Loucy (cell line): ENCODE measurements at regions not wholly inside any gene's neighbourhood (a gene's known extent, or its start where the extent isn't known, plus 50 kb on each side); places are given as distances from the start of the nearest gene placed in this dataset.

ENCODE experiments used
- H2AFZ ChIP-seq: fragments of 200-600 bp; sonication (generic); 2 replicates; pipeline ENCODE4 v1.6.0; 2016; ENCODE audit warnings: antibody characterized with exemption, mild to moderate bottlenecking, low read length, moderate library complexity
- H3F3A ChIP-seq: fragments of 200-600 bp; 2 replicates; pipeline ENCODE4 v1.6.0; 2016; ENCODE audit warnings: antibody characterized with exemption, low read depth, mild to moderate bottlenecking
- H3K27me3 ChIP-seq: fragments of 200-600 bp; sonication (generic); 2 replicates; pipeline ENCODE4 v1.6.1; 2014; ENCODE audit warnings: low read length, mild to moderate bottlenecking; ENCODE audit not compliant: insufficient read depth, poor library complexity, severe bottlenecking
- H3K36me3 ChIP-seq: fragments of 200-600 bp; sonication (generic); 2 replicates; pipeline ENCODE4 v1.6.1; 2016; ENCODE audit warnings: low read length; ENCODE audit not compliant: insufficient read depth
- H3K4me1 ChIP-seq: fragments of 200-600 bp; sonication (generic); 2 replicates; pipeline ENCODE4 v1.5.1; 2014; ENCODE audit warnings: low read length, mild to moderate bottlenecking; ENCODE audit not compliant: insufficient read depth, poor library complexity, severe bottlenecking
- H3K4me2 ChIP-seq: fragments of 200-600 bp; sonication (generic); 2 replicates; pipeline ENCODE4 v1.6.0; 2014; ENCODE audit warnings: antibody characterized with exemption, low read length, low read depth, mild to moderate bottlenecking; ENCODE audit not compliant: poor library complexity, severe bottlenecking
- H3K4me3 ChIP-seq: fragments of 200-600 bp; sonication (generic); 2 replicates; pipeline ENCODE4 v1.5.1; 2014; ENCODE audit warnings: low read length, mild to moderate bottlenecking, mixed read lengths; ENCODE audit not compliant: poor library complexity, severe bottlenecking
- H3K79me2 ChIP-seq: fragments of 200-600 bp; sonication (generic); 2 replicates; pipeline ENCODE4 v1.6.1; 2014; ENCODE audit warnings: low read length; ENCODE audit not compliant: insufficient read depth
- H3K9ac ChIP-seq: fragments of 200-600 bp; sonication (generic); 2 replicates; pipeline ENCODE4 v1.6.0; 2014; ENCODE audit warnings: mild to moderate bottlenecking, low read depth, low read length, moderate library complexity; ENCODE audit not compliant: poor library complexity, severe bottlenecking
- H3K9me2 ChIP-seq: fragments of 200-600 bp; sonication (generic); replicated peaks from 2 replicates; pipeline ENCODE4 v1.6.1; 2016; ENCODE audit warnings: low read depth, low read length, mixed read lengths
- H3K9me3 ChIP-seq: fragments of 200-600 bp; sonication (generic); 2 replicates; pipeline ENCODE4 v1.6.1; 2014; ENCODE audit warnings: mild to moderate bottlenecking, antibody characterized with exemption, low read length, low read depth; ENCODE audit not compliant: insufficient read depth
- H4K20me1 ChIP-seq: fragments of 200-600 bp; sonication (generic); 2 replicates; pipeline ENCODE4 v1.6.0; 2014; ENCODE audit warnings: antibody characterized with exemption, low read length, mild to moderate bottlenecking; ENCODE audit not compliant: insufficient read depth, poor library complexity, severe bottlenecking
- CTCF ChIP-seq: fragments of 200-600 bp; sonication (generic); conservative IDR thresholded peaks from 2 replicates; pipeline ENCODE4 v1.5.1; 2014; ENCODE audit warnings: mild to moderate bottlenecking, antibody characterized with exemption, low read length
- EZH2phosphoT487 ChIP-seq: fragments of 200-600 bp; IDR thresholded peaks from 2 replicates; pipeline ENCODE4 v1.6.1; 2018; ENCODE audit warnings: antibody characterized with exemption, mild to moderate bottlenecking, moderate library complexity, borderline replicate concordance

GRCh38 chr5:125409861-125410536, 663.6 kb upstream of the ZNF608 start:
- TF ChIP-seq EZH2phosphoT487 (no peak), CTCF (no peak)
- H3K9me2 ChIP-seq = no peaks in the 10 kb centered on the region
- no peaks in the 10 kb centered on the region for H3K9me3 ChIP-seq
- H3K27me3 ChIP-seq = no peaks in the 10 kb centered on the region
- H3F3A ChIP-seq = no peaks in the 10 kb centered on the region
- no peaks in the 10 kb centered on the region for H3K79me2 ChIP-seq
- no peak overlapping the region for H2AFZ ChIP-seq
- H3K36me3 ChIP-seq = no peaks in the 10 kb centered on the region
- no peaks in the 10 kb centered on the region for H4K20me1 ChIP-seq
- no peak overlapping the region for H3K4me2 ChIP-seq
- no peak overlapping the region for H3K4me3 ChIP-seq
- H3K4me1 ChIP-seq = peaks cover 10% of the 10 kb centered on the region
- no peak overlapping the region for H3K9ac ChIP-seq

GRCh38 chr5:125410537-125411070, 664.2 kb upstream of the ZNF608 start:
- TF ChIP-seq EZH2phosphoT487 = no peak
- no peak for TF ChIP-seq CTCF
- Histone ChIP-seq H3K4me1 (peaks cover 10% of the 10 kb centered on the region), H4K20me1 (no peaks in the 10 kb centered on the region), H3K9me3 (no peaks in the 10 kb centered on the region), H3K36me3 (no peaks in the 10 kb centered on the region), H3K4me3 (no peak overlapping the region), H3K4me2 (no peak overlapping the region), H3F3A (no peaks in the 10 kb centered on the region), H3K9ac (no peak overlapping the region), H3K79me2 (no peaks in the 10 kb centered on the region), H3K27me3 (no peaks in the 10 kb centered on the region), H3K9me2 (no peaks in the 10 kb centered on the region), H2AFZ (no peak overlapping the region)

- TF ChIP-seq EZH2phosphoT487 (no peak), CTCF (no peak)
- Histone ChIP-seq H3K79me2 (no peaks in the 10 kb centered on the region), H3K36me3 (no peaks in the 10 kb centered on the region), H3K27me3 (no peaks in the 10 kb centered on the region), H3K9me2 (no peaks in the 10 kb centered on the region), H3K9ac (no peak overlapping the region), H3F3A (no peaks in the 10 kb centered on the region), H3K4me3 (no peak overlapping the region), H2AFZ (no peak overlapping the region), H3K4me2 (no peak overlapping the region), H3K4me1 (peaks cover 10% of the 10 kb centered on the region), H3K9me3 (no peaks in the 10 kb centered on the region), H4K20me1 (no peaks in the 10 kb centered on the region)
These were observed 664.8 kb upstream of the ZNF608 start for GRCh38 chr5:125411071-125411743.
